ENCODE measurements at regions not wholly inside any gene's neighbourhood (a gene's known extent, or its start where the extent isn't known, plus 50 kb on each side); places are given as distances from the start of the nearest gene placed in this dataset.

DNA sequence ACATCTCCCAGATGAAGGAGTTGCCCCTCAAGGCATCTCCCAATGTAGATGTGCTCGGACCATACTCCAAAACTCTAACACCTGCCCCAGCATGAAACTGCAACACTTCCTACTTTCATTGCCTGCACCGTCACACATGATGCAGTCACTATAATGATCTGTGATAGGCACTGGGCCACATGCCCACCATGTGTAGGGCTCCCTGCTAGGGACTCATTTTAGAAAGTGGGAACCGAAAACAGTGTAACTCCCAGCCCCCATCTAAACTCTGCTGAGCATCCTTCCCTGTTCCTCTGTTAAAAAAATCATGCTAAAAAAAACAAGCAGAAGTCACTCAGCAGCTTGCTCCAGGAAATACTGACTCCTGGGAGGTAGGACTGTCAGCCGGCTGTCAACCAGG lies 496.1 kb upstream of the RAB6C start:
- H3K4me3 ChIP-seq (IDR thresholded peaks at IDR 0.05; ENCODE audit: insufficient read depth, low read depth, low read length) = no peak overlapping the region
- no peaks in the 10 kb centered on the region for H3K36me3 ChIP-seq (ENCODE audit: insufficient read depth)
- H3K27me3 ChIP-seq (ENCODE audit: insufficient read depth, low read depth) = no peaks in the 10 kb centered on the region
- no peak overlapping the region for H3K9ac ChIP-seq
- no peak overlapping the region for H2AFZ ChIP-seq (ENCODE audit: low read depth)
- H3K27ac ChIP-seq = no peak overlapping the region
- no peaks in the 10 kb centered on the region for H3K79me2 ChIP-seq (ENCODE audit: insufficient read depth, low read depth)
- TF ChIP-seq, protein P1, sequence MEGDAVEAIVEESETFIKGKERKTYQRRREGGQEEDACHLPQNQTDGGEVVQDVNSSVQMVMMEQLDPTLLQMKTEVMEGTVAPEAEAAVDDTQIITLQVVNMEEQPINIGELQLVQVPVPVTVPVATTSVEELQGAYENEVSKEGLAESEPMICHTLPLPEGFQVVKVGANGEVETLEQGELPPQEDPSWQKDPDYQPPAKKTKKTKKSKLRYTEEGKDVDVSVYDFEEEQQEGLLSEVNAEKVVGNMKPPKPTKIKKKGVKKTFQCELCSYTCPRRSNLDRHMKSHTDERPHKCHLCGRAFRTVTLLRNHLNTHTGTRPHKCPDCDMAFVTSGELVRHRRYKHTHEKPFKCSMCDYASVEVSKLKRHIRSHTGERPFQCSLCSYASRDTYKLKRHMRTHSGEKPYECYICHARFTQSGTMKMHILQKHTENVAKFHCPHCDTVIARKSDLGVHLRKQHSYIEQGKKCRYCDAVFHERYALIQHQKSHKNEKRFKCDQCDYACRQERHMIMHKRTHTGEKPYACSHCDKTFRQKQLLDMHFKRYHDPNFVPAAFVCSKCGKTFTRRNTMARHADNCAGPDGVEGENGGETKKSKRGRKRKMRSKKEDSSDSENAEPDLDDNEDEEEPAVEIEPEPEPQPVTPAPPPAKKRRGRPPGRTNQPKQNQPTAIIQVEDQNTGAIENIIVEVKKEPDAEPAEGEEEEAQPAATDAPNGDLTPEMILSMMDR (conservative IDR thresholded peaks at IDR 0.05; ENCODE audit: low read depth, low read length) = no peak
- H4K20me1 ChIP-seq (ENCODE audit: insufficient read depth) = no peaks in the 10 kb centered on the region
- H3K4me2 ChIP-seq = no peak overlapping the region
- H3K4me1 ChIP-seq (ENCODE audit: low read depth, poor library complexity, severe bottlenecking) = no peaks in the 10 kb centered on the region

DNA sequence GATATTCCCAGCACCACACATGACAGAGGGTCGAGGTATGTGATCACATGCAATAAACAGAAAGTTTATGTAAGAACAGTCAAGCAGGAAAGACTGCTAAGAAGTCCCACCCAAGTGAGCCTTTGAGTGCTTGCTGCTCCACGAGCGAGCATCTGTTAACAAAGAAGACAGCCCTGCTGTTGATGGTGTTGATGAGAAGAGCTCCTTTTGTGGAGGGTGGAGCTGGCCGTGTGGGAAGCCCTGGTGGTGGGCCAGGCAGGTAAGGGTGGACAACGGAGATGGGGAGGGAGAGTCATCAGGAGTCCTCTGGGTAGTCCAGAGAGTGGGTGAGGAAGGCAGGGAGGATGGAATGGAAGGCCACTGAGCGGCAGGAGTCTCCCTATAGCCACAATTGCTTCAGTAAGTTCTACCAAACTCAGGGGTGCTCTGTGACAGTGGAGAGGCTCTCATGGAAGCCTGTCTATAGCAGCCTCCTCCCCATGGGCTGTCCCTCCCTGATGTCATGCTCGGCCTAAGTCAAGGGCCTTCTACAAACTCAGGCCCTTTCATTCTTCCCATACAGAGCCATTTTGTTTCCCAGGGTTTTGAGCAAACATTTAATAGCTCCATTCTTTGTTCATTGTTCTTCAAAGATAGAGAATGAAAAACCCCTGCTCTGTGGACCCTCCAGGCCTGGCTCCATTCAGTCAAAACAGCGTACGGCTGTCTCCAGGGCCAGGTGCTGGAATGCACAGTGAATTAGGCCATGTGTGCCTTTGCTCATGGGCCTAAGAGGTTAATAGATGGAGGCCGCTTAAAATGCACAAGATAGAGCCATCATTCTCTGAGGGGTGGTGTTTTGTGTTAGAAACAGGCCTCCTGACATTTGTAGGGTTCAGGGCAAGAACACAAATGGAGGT lies 494.2 kb upstream of the RAB6C start:
- Histone ChIP-seq H2AFZ (ENCODE audit: low read depth) (no peak overlapping the region), H4K20me1 (ENCODE audit: insufficient read depth) (no peaks in the 10 kb centered on the region), H3K27ac (no peak overlapping the region), H3K4me2 (no peak overlapping the region), H3K79me2 (ENCODE audit: insufficient read depth, low read depth) (no peaks in the 10 kb centered on the region), H3K4me1 (ENCODE audit: low read depth, poor library complexity, severe bottlenecking) (no peaks in the 10 kb centered on the region), H3K9ac (no peak overlapping the region), H3K4me3 (IDR thresholded peaks at IDR 0.05; ENCODE audit: insufficient read depth, low read depth, low read length) (no peak overlapping the region), H3K27me3 (ENCODE audit: insufficient read depth, low read depth) (no peaks in the 10 kb centered on the region), H3K36me3 (ENCODE audit: insufficient read depth) (no peaks in the 10 kb centered on the region)
- TF ChIP-seq, protein P1 (conservative IDR thresholded peaks at IDR 0.05; ENCODE audit: low read depth, low read length) = no peak

DNA sequence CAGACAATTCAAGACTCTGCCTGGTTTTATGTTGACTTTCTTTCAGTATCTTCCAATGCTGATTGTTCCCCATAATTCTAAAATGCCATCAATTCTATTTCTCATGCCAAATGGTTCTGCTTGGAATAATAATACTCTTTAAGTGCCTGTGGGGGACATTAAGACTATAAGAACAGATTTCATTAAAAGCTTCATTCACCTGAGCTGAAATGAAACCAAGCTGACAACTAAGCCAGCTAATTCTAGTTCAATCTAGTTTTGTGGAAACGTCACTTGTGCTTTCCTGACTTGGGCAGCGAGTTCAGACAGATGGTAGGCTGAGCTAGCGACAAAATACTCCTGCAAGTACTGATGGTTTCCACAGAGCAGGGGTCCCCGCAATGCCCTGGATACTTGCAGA lies 491.1 kb upstream of the RAB6C start:
- no peak overlapping the region for H3K9ac ChIP-seq
- no peaks in the 10 kb centered on the region for H4K20me1 ChIP-seq (ENCODE audit: insufficient read depth)
- no peak overlapping the region for H3K27ac ChIP-seq
- no peaks in the 10 kb centered on the region for H3K36me3 ChIP-seq (ENCODE audit: insufficient read depth)
- H2AFZ ChIP-seq (ENCODE audit: low read depth) = no peak overlapping the region
- H3K4me2 ChIP-seq = no peak overlapping the region
- H3K27me3 ChIP-seq (ENCODE audit: insufficient read depth, low read depth) = no peaks in the 10 kb centered on the region
- no peak overlapping the region for H3K4me3 ChIP-seq (IDR thresholded peaks at IDR 0.05; ENCODE audit: insufficient read depth, low read depth, low read length)
- H3K79me2 ChIP-seq (ENCODE audit: insufficient read depth, low read depth) = no peaks in the 10 kb centered on the region
- no peaks in the 10 kb centered on the region for H3K4me1 ChIP-seq (ENCODE audit: low read depth, poor library complexity, severe bottlenecking)
- TF ChIP-seq, protein P1 (conservative IDR thresholded peaks at IDR 0.05; ENCODE audit: low read depth, low read length) = no peak

DNA sequence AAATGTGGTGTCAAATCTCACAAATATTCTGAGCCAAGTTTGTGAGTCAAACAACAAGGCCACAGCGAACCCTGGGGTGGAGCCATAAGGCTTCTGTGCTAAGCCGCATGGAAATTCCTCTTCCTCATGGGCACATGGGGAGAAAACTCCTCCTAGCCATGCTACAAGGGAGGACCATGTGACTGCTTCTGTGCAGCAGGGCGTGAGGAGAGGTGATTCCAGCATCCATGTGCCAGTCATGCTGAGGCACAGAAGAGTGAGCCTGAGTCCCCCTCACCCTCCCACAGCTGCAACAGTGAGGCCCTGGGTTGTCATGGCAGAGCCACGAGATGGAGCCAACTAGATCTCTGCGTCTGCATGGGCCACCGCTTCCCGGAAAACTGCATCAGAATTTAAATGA lies 488.8 kb upstream of the RAB6C start:
- no peak overlapping the region for H3K27ac ChIP-seq

More for the DNA sequence above, 488.8 kb upstream of the RAB6C start:
- Histone ChIP-seq H3K27me3 (ENCODE audit: insufficient read depth, low read depth) (no peaks in the 10 kb centered on the region), H3K4me2 (no peak overlapping the region), H2AFZ (ENCODE audit: low read depth) (no peak overlapping the region), H3K9ac (no peak overlapping the region), H3K79me2 (ENCODE audit: insufficient read depth, low read depth) (no peaks in the 10 kb centered on the region), H3K4me3 (IDR thresholded peaks at IDR 0.05; ENCODE audit: insufficient read depth, low read depth, low read length) (no peak overlapping the region), H3K4me1 (ENCODE audit: low read depth, poor library complexity, severe bottlenecking) (no peaks in the 10 kb centered on the region), H3K36me3 (ENCODE audit: insufficient read depth) (no peaks in the 10 kb centered on the region), H4K20me1 (ENCODE audit: insufficient read depth) (no peaks in the 10 kb centered on the region)
- TF ChIP-seq, protein P1 (conservative IDR thresholded peaks at IDR 0.05; ENCODE audit: low read depth, low read length) = no peak

Measured in KMS-11 (cell line).